Stimulated activated effector memory CD8-positive, alpha-beta T cell treated with anti-CD3 and anti-CD28 coated beads, Interleukin-12 subunit alpha, Interleukin-12 subunit beta, amount 100 ng/mL, for 72 hours (primary cell): ENCODE measurements at regions not wholly inside any gene's neighbourhood (a gene's known extent, or its start where the extent isn't known, plus 50 kb on each side); places are given as distances from the start of the nearest gene placed in this dataset.

ENCODE experiments used
- ATAC-seq: fragments of 150-1000 bp; cut with Tn5 transposase; 2 replicates; pipeline ENCODE4 v1.10.0; 2021
- DNase-seq, 2 donors: peaks; one replicate each; pipeline ENCODE4 v3.0.0; 2021 to 2022; ENCODE audit warnings: low spot score in 2 of 2
- H3K27ac Mint-ChIP-seq: one replicate; pipeline ENCODE4 v1.8.0; 2022; ENCODE audit warnings: mild to moderate bottlenecking, mixed read lengths
- H3K36me3 Mint-ChIP-seq: one replicate; pipeline ENCODE4 v1.8.0; 2022; ENCODE audit warnings: mild to moderate bottlenecking, mixed read lengths
- H3K4me1 Mint-ChIP-seq: one replicate; pipeline ENCODE4 v1.8.0; 2022; ENCODE audit warnings: mixed read lengths
- H3K4me3 Mint-ChIP-seq: one replicate; pipeline ENCODE4 v1.8.0; 2022; ENCODE audit warnings: mild to moderate bottlenecking, mixed read lengths
- H3K9me3 Mint-ChIP-seq: one replicate; pipeline ENCODE4 v1.8.0; 2022; ENCODE audit warnings: mixed read lengths

- Mint-ChIP-seq H3K9me3 (no peaks in the 10 kb centered on the region), H3K4me3 (no peak overlapping the region), H3K4me1 (peaks cover 9% of the 10 kb centered on the region), H3K27ac (no peak overlapping the region), H3K36me3 (peaks cover 11% of the 10 kb centered on the region)
- DNase-seq, result no peak
- ATAC-seq, result no peak
These were observed 125.3 kb downstream of the DLL1 start for GRCh38 chr6:170165471-170166117.

GRCh38 chr6:170165085-170165470 is 125.8 kb downstream of the DLL1 start:
- peaks cover 11% of the 10 kb centered on the region for H3K36me3 Mint-ChIP-seq
- H3K27ac Mint-ChIP-seq, result no peak overlapping the region
- H3K9me3 Mint-ChIP-seq, result no peaks in the 10 kb centered on the region
- no peak overlapping the region for H3K4me3 Mint-ChIP-seq
- ATAC-seq, result peak; percentile 33
- no peak for DNase-seq
- peaks cover 9% of the 10 kb centered on the region for H3K4me1 Mint-ChIP-seq

DNA sequence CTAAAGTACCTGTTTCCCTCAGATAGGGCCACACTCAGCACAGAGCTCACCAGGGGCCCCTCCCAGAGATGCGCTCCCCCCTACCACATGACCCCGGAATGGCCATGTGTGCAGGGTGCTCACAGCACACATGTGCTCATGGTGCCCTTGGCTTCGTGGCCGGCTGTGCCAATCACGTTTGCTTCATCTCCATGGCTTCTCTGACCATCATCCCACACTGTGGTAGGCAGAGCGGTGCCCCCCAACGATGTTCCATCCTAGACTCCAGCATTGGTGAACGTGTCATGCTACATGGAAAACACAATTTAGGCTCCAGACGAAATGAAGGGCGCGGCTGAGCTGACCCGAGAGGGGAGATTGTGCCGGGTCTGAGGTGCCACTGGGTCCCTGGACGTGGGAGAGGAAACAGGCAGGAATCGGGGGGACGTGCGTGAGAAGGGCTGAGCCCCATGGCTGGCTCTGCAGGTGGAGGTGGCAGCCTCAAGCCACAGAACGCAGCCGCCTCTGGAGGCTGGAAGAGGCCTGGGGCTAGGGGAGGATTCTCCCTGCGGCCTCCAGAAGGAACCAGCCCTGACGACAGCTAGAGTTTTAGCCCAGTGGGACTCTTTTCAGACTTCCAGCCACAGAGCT is 126.5 kb downstream of the DLL1 start:
- no peak for DNase-seq
- H3K4me3 Mint-ChIP-seq, result no peak overlapping the region
- ATAC-seq, result no peak
- no peaks in the 10 kb centered on the region for H3K9me3 Mint-ChIP-seq
- H3K27ac Mint-ChIP-seq, result peak overlapping the region; percentile 45
- H3K36me3 Mint-ChIP-seq, result peaks cover 11% of the 10 kb centered on the region
- H3K4me1 Mint-ChIP-seq, result peaks cover 9% of the 10 kb centered on the region

- Mint-ChIP-seq H3K27ac (peak overlapping the region; percentile 45), H3K4me3 (no peak overlapping the region), H3K36me3 (peaks cover 11% of the 10 kb centered on the region), H3K9me3 (no peaks in the 10 kb centered on the region), H3K4me1 (peaks cover 9% of the 10 kb centered on the region)
- no peak for DNase-seq
- no peak for ATAC-seq
These were observed 127.3 kb downstream of the DLL1 start for GRCh38 chr6:170163405-170164170.

DNA sequence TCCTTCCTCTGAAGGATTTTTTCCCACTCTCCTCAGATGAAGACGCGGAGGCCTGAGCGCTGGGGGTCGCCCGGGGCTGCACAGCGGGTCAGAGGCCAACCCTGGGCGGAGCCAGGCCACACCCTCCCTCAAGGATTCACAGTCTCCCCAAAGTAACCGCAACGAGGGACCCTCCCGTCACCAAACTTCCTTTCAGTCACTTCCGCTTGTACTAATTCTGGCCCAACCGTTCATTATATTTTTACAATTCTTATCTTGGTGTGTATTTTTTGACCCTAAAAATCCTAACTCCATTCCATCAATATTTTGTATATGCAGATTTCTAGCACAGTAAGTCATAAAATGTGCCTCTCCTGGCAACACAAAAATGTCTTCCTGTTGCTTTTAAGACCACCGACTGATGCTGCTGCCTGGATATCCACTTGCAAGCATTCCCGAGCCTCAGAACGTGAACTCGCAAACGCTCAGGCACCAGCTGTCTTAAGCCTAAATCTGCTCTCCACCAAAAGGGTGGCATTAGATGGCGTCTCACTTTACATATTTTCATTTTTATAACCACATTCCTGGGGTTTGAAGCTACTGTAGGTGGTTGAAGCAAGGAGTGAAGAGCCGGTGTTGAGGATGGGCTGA is 128.0 kb downstream of the DLL1 start:
- peaks cover 9% of the 10 kb centered on the region for H3K4me1 Mint-ChIP-seq
- H3K36me3 Mint-ChIP-seq, result peaks cover 11% of the 10 kb centered on the region
- no peak for DNase-seq
- H3K9me3 Mint-ChIP-seq, result no peaks in the 10 kb centered on the region
- H3K4me3 Mint-ChIP-seq, result peak overlapping the region; percentile 26
- no peak for ATAC-seq
- H3K27ac Mint-ChIP-seq, result no peak overlapping the region

DNA sequence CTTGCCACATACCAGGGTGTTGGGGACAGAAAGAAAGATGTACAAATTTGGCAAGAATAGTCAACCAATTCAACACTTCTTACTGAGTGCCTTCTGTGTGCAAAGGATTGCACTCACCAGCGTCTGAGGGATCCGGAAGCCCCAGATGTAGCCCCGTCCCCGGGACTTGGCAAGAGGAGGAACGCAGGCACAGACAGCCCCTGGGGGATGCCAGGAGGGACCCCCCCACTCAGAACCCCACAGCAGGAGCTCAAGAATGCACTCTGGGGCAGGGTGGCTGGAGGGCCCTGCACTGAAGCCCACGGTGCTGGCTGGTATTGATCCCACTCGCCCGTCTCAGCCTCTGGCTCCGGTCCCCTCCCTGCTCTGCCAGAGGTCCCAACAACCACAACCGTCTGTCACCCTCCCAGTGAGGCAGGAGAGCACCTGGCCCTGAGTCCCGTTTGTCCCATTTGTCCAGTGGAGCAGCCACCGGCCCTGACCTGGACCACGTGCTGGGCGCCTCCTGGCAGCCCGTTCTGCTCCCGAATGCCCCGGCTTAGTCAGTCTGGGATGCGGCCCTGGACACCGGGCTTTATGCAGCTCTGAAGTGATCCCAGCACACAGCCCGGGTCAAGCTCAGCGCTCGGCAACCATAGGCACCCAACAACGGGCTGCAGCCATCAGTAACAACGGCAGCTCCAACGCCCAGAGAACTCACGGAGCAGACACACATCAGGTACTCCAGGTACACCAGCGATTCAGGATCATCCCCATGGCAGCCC is 128.7 kb downstream of the DLL1 start:
- DNase-seq (no peak), ATAC-seq (no peak)
- H3K9me3 Mint-ChIP-seq, result no peaks in the 10 kb centered on the region
- peaks cover 11% of the 10 kb centered on the region for H3K36me3 Mint-ChIP-seq
- H3K4me3 Mint-ChIP-seq, result peak overlapping the region; percentile 26
- H3K4me1 Mint-ChIP-seq, result peaks cover 9% of the 10 kb centered on the region
- no peak overlapping the region for H3K27ac Mint-ChIP-seq

DNA sequence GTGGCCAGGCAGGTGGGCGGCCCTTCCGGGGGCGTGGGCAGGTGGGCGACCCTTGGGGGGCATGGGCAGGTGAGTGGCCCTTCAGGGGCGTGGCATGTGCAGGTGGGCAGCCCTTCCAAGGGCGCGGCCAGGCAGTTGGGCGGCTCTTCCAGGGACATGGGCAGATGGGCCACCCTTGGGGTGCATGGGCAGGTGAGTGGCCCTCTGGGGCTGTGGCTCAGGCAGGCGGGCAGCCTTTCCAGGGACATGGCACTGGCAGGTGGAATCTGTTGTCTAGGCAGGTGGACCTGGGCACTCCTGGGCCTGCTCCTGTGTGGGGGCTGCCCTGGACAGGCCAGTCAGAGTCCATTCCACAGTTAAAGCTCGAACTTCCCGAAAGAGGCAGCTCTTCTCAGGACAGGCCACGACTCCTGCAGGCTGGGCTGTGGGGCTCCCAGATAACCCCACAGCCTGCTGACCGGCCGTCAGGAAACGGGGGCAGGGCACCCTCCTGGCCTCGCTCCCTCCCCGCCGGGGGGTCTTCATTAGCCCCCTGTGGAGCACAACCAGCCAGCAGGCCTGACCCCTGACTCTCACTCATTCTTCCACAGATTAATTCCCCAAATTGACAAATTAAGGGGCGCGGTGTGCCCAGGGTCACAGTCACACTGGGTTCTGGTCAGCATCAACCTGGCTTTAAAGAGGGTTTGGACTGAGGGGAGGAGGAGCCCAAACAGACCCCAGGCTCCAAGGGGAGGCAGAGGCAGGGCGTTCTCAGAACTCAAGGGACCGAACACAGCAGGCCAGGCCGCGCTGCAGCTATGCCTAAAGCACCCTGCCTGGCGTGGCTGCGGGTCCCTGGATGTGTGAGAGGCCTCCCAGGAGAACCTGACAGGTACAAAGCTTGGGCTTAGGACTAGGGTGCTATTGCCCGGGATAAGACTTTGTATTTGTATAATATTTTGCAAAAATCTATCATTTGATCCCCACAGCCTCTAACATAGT is 130.0 kb downstream of the DLL1 start:
- DNase-seq (no peak), ATAC-seq (no peak)
- Mint-ChIP-seq H3K36me3 (peaks cover 11% of the 10 kb centered on the region), H3K27ac (no peak overlapping the region), H3K4me3 (no peak overlapping the region), H3K4me1 (peaks cover 9% of the 10 kb centered on the region), H3K9me3 (no peaks in the 10 kb centered on the region)

DNA sequence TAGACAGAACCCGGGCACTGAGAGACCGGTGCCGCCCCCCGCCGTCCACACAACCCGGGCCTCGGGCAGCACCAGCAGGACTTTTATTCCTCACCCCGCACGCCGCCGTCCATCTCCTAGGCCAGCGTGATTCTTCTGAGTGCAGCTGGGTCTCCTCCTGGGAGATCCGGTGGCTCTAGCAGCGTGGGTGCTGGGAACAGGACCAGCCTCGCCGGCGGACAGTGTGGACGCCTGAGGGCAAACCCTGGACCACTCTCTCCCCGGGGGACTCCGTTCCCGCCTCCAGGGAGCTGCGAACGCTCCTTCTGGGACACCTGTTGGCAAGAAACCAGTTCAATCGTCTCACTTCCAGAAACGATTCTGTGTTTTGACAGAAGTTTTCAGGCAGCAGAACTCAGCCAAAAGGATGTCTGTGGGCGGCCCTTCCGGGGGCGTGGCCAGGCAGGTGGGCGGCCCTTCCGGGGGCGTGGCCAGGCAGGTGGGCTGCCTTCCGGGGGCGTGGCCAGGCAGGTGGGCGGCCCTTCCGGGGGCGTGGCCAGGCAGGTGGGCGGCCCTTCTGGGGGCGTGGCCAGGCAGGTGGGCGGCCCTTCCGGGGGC is 130.7 kb downstream of the DLL1 start:
- no peak overlapping the region for H3K4me3 Mint-ChIP-seq
- ATAC-seq, result no peak

GRCh38 chr6:170159022-170159965 is 131.6 kb downstream of the DLL1 start:
- ATAC-seq (no peak), DNase-seq (no peak)
- peaks cover 11% of the 10 kb centered on the region for H3K36me3 Mint-ChIP-seq
- H3K4me3 Mint-ChIP-seq, result no peak overlapping the region
- no peak overlapping the region for H3K27ac Mint-ChIP-seq
- H3K4me1 Mint-ChIP-seq, result peaks cover 9% of the 10 kb centered on the region
- no peaks in the 10 kb centered on the region for H3K9me3 Mint-ChIP-seq

More for the DNA sequence above, 130.7 kb downstream of the DLL1 start:
- H3K4me1 Mint-ChIP-seq, result peaks cover 9% of the 10 kb centered on the region
- H3K9me3 Mint-ChIP-seq, result no peaks in the 10 kb centered on the region
- peaks cover 11% of the 10 kb centered on the region for H3K36me3 Mint-ChIP-seq
- no peak overlapping the region for H3K27ac Mint-ChIP-seq
- DNase-seq, result peak in 1 of 2 donors; percentile 65

DNA sequence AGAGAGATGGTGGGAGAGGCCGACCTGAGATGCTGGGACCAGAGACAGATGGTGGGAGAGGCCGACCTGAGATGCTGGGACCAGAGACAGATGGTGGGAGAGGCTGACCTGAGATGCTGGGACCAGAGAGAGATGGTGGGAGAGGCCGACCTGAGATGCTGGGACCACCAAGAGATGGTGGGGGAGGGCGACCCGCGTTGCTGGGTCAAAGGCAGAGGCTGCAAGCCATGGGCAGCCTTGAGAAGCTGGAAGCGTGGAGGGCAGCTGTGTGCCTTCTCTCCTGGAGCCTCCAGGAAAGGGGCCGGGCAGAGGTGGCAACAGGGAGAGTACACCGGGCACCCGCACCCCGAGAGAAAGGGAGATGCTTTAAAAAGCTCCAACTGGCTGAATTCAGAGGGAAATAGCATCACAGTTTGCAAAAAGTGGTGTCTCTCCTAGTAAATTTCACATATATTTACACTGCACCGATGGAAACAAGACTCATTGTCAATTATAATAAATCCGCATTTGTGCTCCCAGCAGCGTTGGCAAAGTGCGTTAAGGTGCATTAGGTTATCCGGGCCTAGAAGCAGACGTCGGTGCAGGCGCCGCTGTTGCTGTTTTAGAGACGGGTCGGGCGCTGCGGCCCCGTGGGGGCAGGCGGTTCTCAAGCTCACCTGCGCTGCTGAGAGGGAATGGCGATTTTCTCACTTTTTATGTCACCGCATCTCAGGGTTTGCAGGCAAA is 132.4 kb downstream of the DLL1 start:
- no peaks in the 10 kb centered on the region for H3K9me3 Mint-ChIP-seq
- DNase-seq (no peak), ATAC-seq (no peak)
- no peak overlapping the region for H3K4me3 Mint-ChIP-seq
- H3K36me3 Mint-ChIP-seq, result peaks cover 11% of the 10 kb centered on the region
- H3K4me1 Mint-ChIP-seq, result peaks cover 9% of the 10 kb centered on the region
- H3K27ac Mint-ChIP-seq, result no peak overlapping the region

GRCh38 chr6:170157567-170158218 is 133.2 kb downstream of the DLL1 start:
- ATAC-seq, result no peak
- Mint-ChIP-seq H3K9me3 (no peaks in the 10 kb centered on the region), H3K4me1 (peaks cover 3% of the 10 kb centered on the region)

More at GRCh38 chr6:170157567-170158218, 133.2 kb downstream of the DLL1 start:
- no peak for DNase-seq
- H3K4me3 Mint-ChIP-seq, result no peak overlapping the region
- peaks cover 7% of the 10 kb centered on the region for H3K36me3 Mint-ChIP-seq
- peak overlapping the region; percentile 69 for H3K27ac Mint-ChIP-seq
